ENCODE measurements at regions not wholly inside any gene's neighbourhood (a gene's known extent, or its start where the extent isn't known, plus 50 kb on each side); places are given as distances from the start of the nearest gene placed in this dataset.

- Histone ChIP-seq H3K4me1 (ENCODE audit: insufficient read depth, low read length) (no peaks in the 10 kb centered on the region), H3K9me3 (ENCODE audit: insufficient read depth, low read depth, low read length) (no peaks in the 10 kb centered on the region), H3K27ac (ENCODE audit: low read length) (no peak overlapping the region), H3K36me3 (ENCODE audit: insufficient read depth, low read depth, low read length) (no peaks in the 10 kb centered on the region), H3K4me3 (ENCODE audit: low read length) (no peak overlapping the region), H3K9ac (ENCODE audit: low read depth, low read length) (no peak overlapping the region), H3K27me3 (ENCODE audit: insufficient read depth, low read length) (no peaks in the 10 kb centered on the region)
Observed at GRCh38 chr2:180411661-180412060, 404.6 kb upstream of the CWC22 start.

DNA sequence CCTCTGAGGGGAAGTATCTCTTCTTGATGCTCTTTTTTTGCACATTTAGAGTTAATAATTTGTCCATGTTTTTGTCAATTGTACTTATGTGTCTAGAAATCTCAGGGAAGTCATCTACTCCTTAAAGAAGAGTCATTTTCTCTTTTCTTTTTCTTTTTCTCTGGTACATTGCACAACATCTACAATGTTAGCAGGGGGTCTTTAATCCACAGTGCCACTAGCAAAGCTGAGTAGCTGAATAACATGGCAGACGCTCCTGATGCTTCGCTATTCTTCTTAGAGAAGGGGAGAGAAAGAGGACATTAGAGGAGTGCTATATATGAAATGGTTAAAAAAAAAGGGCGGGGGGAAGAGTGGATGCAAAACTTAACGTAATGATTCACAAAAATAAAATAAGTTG, 399.6 kb upstream of the CWC22 start:
- no peaks in the 10 kb centered on the region for H3K27me3 ChIP-seq (ENCODE audit: insufficient read depth, low read length)
- no peaks in the 10 kb centered on the region for H3K36me3 ChIP-seq (ENCODE audit: insufficient read depth, low read depth, low read length)
- no peaks in the 10 kb centered on the region for H3K9me3 ChIP-seq (ENCODE audit: insufficient read depth, low read depth, low read length)
- no peak overlapping the region for H3K4me3 ChIP-seq (ENCODE audit: low read length)
- H3K4me1 ChIP-seq (ENCODE audit: insufficient read depth, low read length): no peaks in the 10 kb centered on the region
- H3K27ac ChIP-seq (ENCODE audit: low read length): no peak overlapping the region
- no peak overlapping the region for H3K9ac ChIP-seq (ENCODE audit: low read depth, low read length)

- H3K4me1 ChIP-seq (ENCODE audit: insufficient read depth, low read length): no peaks in the 10 kb centered on the region
- no peaks in the 10 kb centered on the region for H3K9me3 ChIP-seq (ENCODE audit: insufficient read depth, low read depth, low read length)
- no peaks in the 10 kb centered on the region for H3K27me3 ChIP-seq (ENCODE audit: insufficient read depth, low read length)
- no peak overlapping the region for H3K27ac ChIP-seq (ENCODE audit: low read length)
- H3K9ac ChIP-seq (ENCODE audit: low read depth, low read length): no peak overlapping the region
- no peaks in the 10 kb centered on the region for H3K36me3 ChIP-seq (ENCODE audit: insufficient read depth, low read depth, low read length)
- H3K4me3 ChIP-seq (ENCODE audit: low read length): no peak overlapping the region
Observed at GRCh38 chr2:180405520-180405919, 398.4 kb upstream of the CWC22 start.

DNA sequence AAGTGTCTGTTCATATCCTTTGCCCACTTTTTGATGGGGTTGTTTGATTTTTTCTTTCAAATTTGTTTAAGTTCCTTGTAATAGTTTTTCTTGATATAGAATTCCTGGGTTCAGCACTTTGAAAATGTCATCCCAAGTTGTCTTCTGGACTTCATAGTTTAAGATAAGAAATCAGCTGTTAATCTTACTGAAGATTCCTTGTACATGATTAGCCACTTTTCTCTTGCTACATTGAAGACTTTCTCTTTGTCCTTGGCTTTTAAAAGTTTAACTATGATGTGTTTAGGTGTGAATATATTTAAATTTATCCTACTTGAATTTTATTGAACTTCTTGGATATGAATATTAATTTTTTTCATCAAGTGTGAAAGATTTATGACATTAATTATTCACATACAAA, 387.2 kb upstream of the CWC22 start:
- peaks cover 14% of the 10 kb centered on the region for H3K9me3 ChIP-seq (ENCODE audit: insufficient read depth, low read depth, low read length)
- no peaks in the 10 kb centered on the region for H3K36me3 ChIP-seq (ENCODE audit: insufficient read depth, low read depth, low read length)
- H3K27me3 ChIP-seq (ENCODE audit: insufficient read depth, low read length): no peaks in the 10 kb centered on the region
- H3K4me1 ChIP-seq (ENCODE audit: insufficient read depth, low read length): no peaks in the 10 kb centered on the region
- no peak overlapping the region for H3K9ac ChIP-seq (ENCODE audit: low read depth, low read length)
- H3K27ac ChIP-seq (ENCODE audit: low read length): no peak overlapping the region
- no peak overlapping the region for H3K4me3 ChIP-seq (ENCODE audit: low read length)

DNA sequence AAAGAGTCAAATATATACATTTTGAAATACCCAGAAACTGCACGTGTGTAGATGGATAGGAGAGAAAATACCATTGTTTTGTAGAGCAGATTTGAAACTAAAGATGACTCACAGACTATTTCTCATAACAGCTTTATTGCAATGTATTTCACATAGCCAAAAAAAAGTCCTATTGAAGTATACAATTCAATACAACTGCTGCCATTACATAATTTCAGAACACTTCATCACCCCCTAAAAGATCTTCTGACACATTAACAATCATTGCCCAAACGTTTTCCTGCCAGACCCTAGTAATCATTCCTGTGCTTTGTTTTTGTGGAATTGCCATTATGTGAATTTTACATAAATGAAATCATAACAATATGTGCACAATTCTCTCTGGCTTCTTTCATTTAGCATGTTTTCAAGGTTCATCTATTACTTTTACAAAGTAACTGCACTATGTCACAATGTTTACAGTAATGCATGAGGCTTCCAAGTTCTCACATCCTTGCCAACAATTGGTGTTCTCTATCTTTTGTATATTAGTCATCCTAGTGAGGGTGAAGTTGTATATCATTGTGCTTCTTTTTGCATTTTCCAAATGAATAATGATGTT, 378.6 kb upstream of the CWC22 start:
- Histone ChIP-seq H3K27ac (ENCODE audit: low read length) (no peak overlapping the region), H3K9me3 (ENCODE audit: insufficient read depth, low read depth, low read length) (no peaks in the 10 kb centered on the region), H3K36me3 (ENCODE audit: insufficient read depth, low read depth, low read length) (no peaks in the 10 kb centered on the region), H3K4me1 (ENCODE audit: insufficient read depth, low read length) (no peaks in the 10 kb centered on the region), H3K9ac (ENCODE audit: low read depth, low read length) (no peak overlapping the region), H3K4me3 (ENCODE audit: low read length) (no peak overlapping the region), H3K27me3 (ENCODE audit: insufficient read depth, low read length) (no peaks in the 10 kb centered on the region)

- no peaks in the 10 kb centered on the region for H3K4me1 ChIP-seq (ENCODE audit: insufficient read depth, low read length)
- no peak overlapping the region for H3K9ac ChIP-seq (ENCODE audit: low read depth, low read length)
- H3K9me3 ChIP-seq (ENCODE audit: insufficient read depth, low read depth, low read length): no peaks in the 10 kb centered on the region
- H3K4me3 ChIP-seq (ENCODE audit: low read length): no peak overlapping the region
- H3K27ac ChIP-seq (ENCODE audit: low read length): no peak overlapping the region
- H3K36me3 ChIP-seq (ENCODE audit: insufficient read depth, low read depth, low read length): no peaks in the 10 kb centered on the region
- no peaks in the 10 kb centered on the region for H3K27me3 ChIP-seq (ENCODE audit: insufficient read depth, low read length)
Observed at GRCh38 chr2:180376066-180376465, 369.0 kb upstream of the CWC22 start.

DNA sequence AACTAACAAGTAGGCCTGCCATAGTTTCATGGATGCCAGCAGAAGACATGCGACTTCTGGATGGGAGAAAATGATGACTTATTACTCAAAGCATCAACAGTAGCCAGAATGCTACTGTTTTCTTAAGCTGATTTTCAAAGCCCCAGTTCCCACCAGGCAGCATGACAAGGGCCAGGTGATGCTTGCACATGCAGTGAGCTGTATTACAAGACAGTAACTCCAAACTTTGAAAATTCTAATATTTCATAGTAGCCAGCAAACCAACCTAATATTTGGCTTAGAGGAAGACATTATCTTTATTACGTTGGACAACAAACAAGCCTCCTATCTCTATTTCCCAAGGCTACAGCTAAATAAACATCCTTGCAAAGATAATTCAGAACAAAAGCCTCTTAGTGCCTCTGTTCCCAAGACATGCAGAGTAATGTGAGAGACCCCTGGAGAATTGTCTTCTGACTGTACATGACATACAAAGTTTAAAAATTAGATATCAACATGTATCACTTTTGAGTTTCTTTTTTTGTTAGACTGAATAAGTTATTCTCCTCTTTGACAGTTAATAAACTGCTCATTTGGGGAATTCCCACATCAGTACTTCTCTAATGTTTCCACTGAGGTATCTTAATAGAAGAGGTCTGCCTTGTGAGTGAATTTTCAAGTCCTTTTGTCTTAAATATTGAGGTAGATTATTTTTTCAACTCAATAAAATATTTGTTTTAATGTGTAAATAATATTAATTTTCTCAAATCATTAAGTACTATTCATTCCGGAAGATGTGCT, 367.6 kb upstream of the CWC22 start:
- Histone ChIP-seq H3K27ac (ENCODE audit: low read length) (no peak overlapping the region), H3K4me3 (ENCODE audit: low read length) (no peak overlapping the region), H3K9ac (ENCODE audit: low read depth, low read length) (no peak overlapping the region), H3K27me3 (ENCODE audit: insufficient read depth, low read length) (no peaks in the 10 kb centered on the region), H3K36me3 (ENCODE audit: insufficient read depth, low read depth, low read length) (no peaks in the 10 kb centered on the region), H3K9me3 (ENCODE audit: insufficient read depth, low read depth, low read length) (no peaks in the 10 kb centered on the region), H3K4me1 (ENCODE audit: insufficient read depth, low read length) (peaks cover 4% of the 10 kb centered on the region; the same call in 1 of the 2 replicates)

DNA sequence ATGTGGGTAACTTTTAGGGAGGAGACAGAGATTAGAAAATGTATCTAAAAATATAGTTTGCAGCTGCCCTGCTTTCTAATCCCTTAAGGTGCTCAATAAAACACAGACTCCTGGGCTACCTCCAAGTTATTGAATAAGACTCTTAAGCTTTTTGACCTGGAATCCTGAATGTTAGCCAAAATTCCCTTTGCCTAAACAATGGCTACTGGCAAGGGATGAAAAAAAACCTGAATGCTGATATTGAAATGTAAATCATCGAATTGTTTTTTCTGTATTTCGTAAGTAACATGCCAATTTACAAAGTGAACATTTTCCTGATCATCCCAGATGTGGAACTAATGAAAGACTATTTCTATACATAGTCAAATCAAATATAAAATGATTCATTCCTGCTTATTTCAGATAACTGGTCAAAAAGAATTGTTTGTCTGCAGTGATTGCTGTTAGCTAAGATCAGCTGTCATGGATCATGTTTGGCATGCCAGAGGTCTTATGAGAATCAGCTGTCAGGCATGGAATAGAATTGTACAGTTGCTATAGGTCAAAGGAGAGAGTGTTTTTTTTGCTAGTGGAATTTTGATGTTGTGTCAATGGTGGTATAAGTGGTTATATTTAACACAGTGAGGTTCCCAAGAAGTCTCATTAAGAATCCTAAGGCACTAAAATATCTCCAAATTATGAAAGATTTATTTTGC, 363.6 kb upstream of the CWC22 start:
- H3K36me3 ChIP-seq (ENCODE audit: insufficient read depth, low read depth, low read length): no peaks in the 10 kb centered on the region
- no peaks in the 10 kb centered on the region for H3K9me3 ChIP-seq (ENCODE audit: insufficient read depth, low read depth, low read length)
- H3K27me3 ChIP-seq (ENCODE audit: insufficient read depth, low read length): no peaks in the 10 kb centered on the region
- no peak overlapping the region for H3K9ac ChIP-seq (ENCODE audit: low read depth, low read length)
- H3K4me3 ChIP-seq (ENCODE audit: low read length): no peak overlapping the region
- no peak overlapping the region for H3K27ac ChIP-seq (ENCODE audit: low read length)
- H3K4me1 ChIP-seq (ENCODE audit: insufficient read depth, low read length): peaks cover 4% of the 10 kb centered on the region; the same call in 1 of the 2 replicates

DNA sequence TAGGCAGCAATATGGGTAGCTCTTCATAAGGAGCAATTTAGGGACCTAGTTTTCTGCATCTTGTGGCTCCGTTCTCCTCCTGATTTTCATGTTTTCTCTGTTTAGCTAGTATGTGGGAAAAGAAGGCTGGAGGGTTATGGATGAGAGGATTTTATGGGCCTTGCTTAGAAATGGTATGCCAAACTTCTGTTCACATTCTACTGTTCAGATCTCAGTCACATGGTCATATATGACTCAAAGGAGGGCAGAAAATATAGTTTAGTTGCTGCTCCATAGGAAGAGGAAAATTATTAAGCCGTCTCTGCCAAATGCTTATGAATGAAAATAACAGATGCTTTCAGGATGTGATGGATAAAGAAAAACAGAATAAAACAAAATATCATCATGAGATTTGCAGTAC, 361.8 kb upstream of the CWC22 start:
- Histone ChIP-seq H3K9ac (ENCODE audit: low read depth, low read length) (no peak overlapping the region), H3K27ac (ENCODE audit: low read length) (no peak overlapping the region), H3K9me3 (ENCODE audit: insufficient read depth, low read depth, low read length) (no peaks in the 10 kb centered on the region), H3K36me3 (ENCODE audit: insufficient read depth, low read depth, low read length) (no peaks in the 10 kb centered on the region), H3K4me1 (ENCODE audit: insufficient read depth, low read length) (peaks cover 4% of the 10 kb centered on the region; the same call in 1 of the 2 replicates), H3K4me3 (ENCODE audit: low read length) (no peak overlapping the region), H3K27me3 (ENCODE audit: insufficient read depth, low read length) (no peaks in the 10 kb centered on the region)

DNA sequence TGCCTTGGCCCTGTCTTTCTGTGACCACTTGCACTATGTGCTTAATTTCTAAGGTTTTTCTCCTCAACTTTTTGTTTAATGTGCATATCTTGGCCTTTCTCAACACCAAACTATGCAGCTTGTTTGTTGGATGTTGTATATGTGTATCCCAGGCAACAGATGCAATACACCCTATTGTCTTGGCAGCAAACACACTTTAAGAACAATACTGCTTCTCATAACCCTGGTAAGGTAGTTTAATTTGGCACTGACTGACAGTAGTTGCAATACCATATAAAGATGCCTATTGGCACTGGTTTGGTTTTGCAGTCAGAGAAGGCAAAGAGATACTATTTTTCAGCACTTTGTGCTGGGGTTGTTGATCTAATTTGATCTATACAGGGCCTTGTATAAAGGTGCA, 360.7 kb upstream of the CWC22 start:
- no peaks in the 10 kb centered on the region for H3K9me3 ChIP-seq (ENCODE audit: insufficient read depth, low read depth, low read length)

GRCh38 chr2:180366481-180366880, 359.4 kb upstream of the CWC22 start:
- no peaks in the 10 kb centered on the region for H3K9me3 ChIP-seq (ENCODE audit: insufficient read depth, low read depth, low read length)
- H3K9ac ChIP-seq (ENCODE audit: low read depth, low read length): no peak overlapping the region
- no peaks in the 10 kb centered on the region for H3K36me3 ChIP-seq (ENCODE audit: insufficient read depth, low read depth, low read length)
- no peak overlapping the region for H3K4me3 ChIP-seq (ENCODE audit: low read length)
- no peaks in the 10 kb centered on the region for H3K27me3 ChIP-seq (ENCODE audit: insufficient read depth, low read length)
- H3K4me1 ChIP-seq (ENCODE audit: insufficient read depth, low read length): peaks cover 4% of the 10 kb centered on the region; the same call in 1 of the 2 replicates
- H3K27ac ChIP-seq (ENCODE audit: low read length): no peak overlapping the region

More for the DNA sequence above, 360.7 kb upstream of the CWC22 start:
- Histone ChIP-seq H3K27me3 (ENCODE audit: insufficient read depth, low read length) (no peaks in the 10 kb centered on the region), H3K27ac (ENCODE audit: low read length) (no peak overlapping the region), H3K36me3 (ENCODE audit: insufficient read depth, low read depth, low read length) (no peaks in the 10 kb centered on the region), H3K4me3 (ENCODE audit: low read length) (no peak overlapping the region), H3K9ac (ENCODE audit: low read depth, low read length) (no peak overlapping the region), H3K4me1 (ENCODE audit: insufficient read depth, low read length) (peaks cover 4% of the 10 kb centered on the region; the same call in 1 of the 2 replicates)

DNA sequence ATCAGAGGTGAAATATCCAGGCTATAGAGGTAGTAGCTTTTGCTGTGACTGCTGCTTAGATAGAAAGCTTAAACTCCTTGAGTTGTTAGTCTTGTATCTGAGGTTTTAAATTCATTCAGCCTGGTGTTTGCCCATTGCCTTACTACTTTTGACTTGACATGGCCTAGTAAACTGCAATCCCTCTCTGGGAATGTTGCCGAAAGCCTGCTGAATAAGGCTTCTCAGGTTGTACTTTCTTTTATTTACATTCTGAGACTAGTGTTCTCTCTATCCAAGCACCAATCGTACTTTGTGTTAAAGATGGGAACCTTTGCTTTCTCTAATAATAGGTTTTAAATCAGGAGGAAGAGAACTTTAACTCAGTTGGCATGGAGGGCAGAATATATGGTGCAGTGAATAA, 357.6 kb upstream of the CWC22 start:
- Histone ChIP-seq H3K9ac (ENCODE audit: low read depth, low read length) (no peak overlapping the region), H3K9me3 (ENCODE audit: insufficient read depth, low read depth, low read length) (no peaks in the 10 kb centered on the region), H3K4me3 (ENCODE audit: low read length) (no peak overlapping the region), H3K27ac (ENCODE audit: low read length) (no peak overlapping the region), H3K36me3 (ENCODE audit: insufficient read depth, low read depth, low read length) (no peaks in the 10 kb centered on the region), H3K27me3 (ENCODE audit: insufficient read depth, low read length) (no peaks in the 10 kb centered on the region), H3K4me1 (ENCODE audit: insufficient read depth, low read length) (peaks cover under 1% of the 10 kb centered on the region; the same call in 1 of the 2 replicates)
